Body of pancreas (tissue), 4 donors: ENCODE measurements at regions not wholly inside any gene's neighbourhood (a gene's known extent, or its start where the extent isn't known, plus 50 kb on each side); places are given as distances from the start of the nearest gene placed in this dataset.

Experiments used
- ATAC-seq: fragments of 150-250 bp; one replicate; pipeline ENCODE4 v1.9.1; 2016
- DNase-seq, 4 donors: peaks; one replicate each; pipeline ENCODE4 v3.0.0-alpha.2; 2019
- H3K27ac ChIP-seq, 4 donors: fragments of 200-600 bp; sonication (generic); 1 replicate in 3 of 4; 2 replicates in 1 of 4; pipeline versions ENCODE4 v1.5.1 to v1.6.1; 2016 to 2019; ENCODE audit warnings: mild to moderate bottlenecking in 1 of 4, mixed read lengths in 1 of 4, moderate library complexity in 1 of 4
- H3K27me3 ChIP-seq, 2 donors: fragments of 200-600 bp; sonication (generic); one replicate each; pipeline ENCODE4 v1.6.0; 2016; ENCODE audit warnings: mild to moderate bottlenecking in 1 of 2
- H3K36me3 ChIP-seq, 2 donors: fragments of 200-600 bp; sonication (generic); replicated peaks in 1 of 2; 2 replicates each; pipeline ENCODE4 v1.5.1; 2016; ENCODE audit warnings: low read depth in 2 of 2; ENCODE audit not compliant: insufficient read depth in 1 of 2
- H3K4me1 ChIP-seq: fragments of 200-600 bp; sonication (generic); one replicate; pipeline ENCODE4 v1.6.0; 2016
- H3K4me3 ChIP-seq, 2 donors: fragments of 200-600 bp; sonication (generic); 1 replicate in 1 of 2; 2 replicates in 1 of 2; pipeline ENCODE4 v1.5.1; 2016 to 2019
- H3K9me3 ChIP-seq, 3 donors: fragments of 200-600 bp; sonication (generic); 1 replicate in 2 of 3; 2 replicates in 1 of 3; pipeline ENCODE4 v1.5.1; 2016
- POLR2A ChIP-seq, 3 donors: fragments of 450-650 bp; IDR thresholded peaks; one replicate each; pipeline ENCODE4 v1.6.1; 2016; ENCODE audit warnings: antibody characterized with exemption in 3 of 3, mild to moderate bottlenecking in 2 of 3
- WGBS, 2 donors: methylation state at CpG; one replicate each; pipeline ENCODE4 v1.1.5; 2017; 5-methylcytosine and 5-hydroxymethylcytosine counted together
- intact Hi-C: fragments of 100-400 bp; cut with DNase I; formaldehyde crosslinking; loops from one replicate; pipeline ENCODE4 v1.15.1; 2023
- TF ChIP-seq, protein P1 (sequence below), 7 experiments: fragments of 450-650 bp in 4 of 7; fragments of 200-600 bp in 3 of 7; sonication (generic) in 3 of 7; IDR thresholded peaks; one replicate each; pipeline ENCODE4 v1.5.1; 2016 to 2019; ENCODE audit warnings: antibody characterized with exemption in 7 of 7

DNA sequence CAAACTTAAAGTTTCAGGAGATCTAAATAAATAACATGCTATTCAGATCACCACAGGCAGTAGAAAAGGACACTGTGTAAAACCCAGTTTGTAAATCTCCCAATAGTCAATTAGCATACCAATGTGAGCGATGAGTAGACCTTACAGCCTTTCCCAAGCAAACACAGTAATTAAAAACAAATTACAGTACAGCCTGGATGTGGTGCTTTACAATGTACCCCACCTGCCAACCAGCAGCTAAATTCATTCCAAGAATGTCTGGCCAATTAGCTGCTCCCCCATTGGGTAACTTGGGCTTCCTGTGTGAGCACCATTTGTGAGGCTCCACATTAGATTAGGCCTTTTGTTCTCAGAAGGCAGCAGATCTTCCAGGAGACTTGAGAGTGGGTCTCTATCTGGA, 635.0 kb downstream of the TBL1XR1 start:
- Histone ChIP-seq H3K36me3 (no peaks in the 10 kb centered on the region), H3K27ac (no peak overlapping the region), H3K27me3 (no peaks in the 10 kb centered on the region), H3K9me3 (no peaks in the 10 kb centered on the region), H3K4me1 (no peaks in the 10 kb centered on the region), H3K4me3 (no peak overlapping the region)
- WGBS, 2 donors = 92 to 95% methylated on average over 1 of the region's 1 CpG
- ATAC-seq (no peak), DNase-seq (no peak)
- intact Hi-C loops = no loop called here
- TF ChIP-seq, protein P1, sequence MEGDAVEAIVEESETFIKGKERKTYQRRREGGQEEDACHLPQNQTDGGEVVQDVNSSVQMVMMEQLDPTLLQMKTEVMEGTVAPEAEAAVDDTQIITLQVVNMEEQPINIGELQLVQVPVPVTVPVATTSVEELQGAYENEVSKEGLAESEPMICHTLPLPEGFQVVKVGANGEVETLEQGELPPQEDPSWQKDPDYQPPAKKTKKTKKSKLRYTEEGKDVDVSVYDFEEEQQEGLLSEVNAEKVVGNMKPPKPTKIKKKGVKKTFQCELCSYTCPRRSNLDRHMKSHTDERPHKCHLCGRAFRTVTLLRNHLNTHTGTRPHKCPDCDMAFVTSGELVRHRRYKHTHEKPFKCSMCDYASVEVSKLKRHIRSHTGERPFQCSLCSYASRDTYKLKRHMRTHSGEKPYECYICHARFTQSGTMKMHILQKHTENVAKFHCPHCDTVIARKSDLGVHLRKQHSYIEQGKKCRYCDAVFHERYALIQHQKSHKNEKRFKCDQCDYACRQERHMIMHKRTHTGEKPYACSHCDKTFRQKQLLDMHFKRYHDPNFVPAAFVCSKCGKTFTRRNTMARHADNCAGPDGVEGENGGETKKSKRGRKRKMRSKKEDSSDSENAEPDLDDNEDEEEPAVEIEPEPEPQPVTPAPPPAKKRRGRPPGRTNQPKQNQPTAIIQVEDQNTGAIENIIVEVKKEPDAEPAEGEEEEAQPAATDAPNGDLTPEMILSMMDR (IDR thresholded peaks at IDR 0.05) = no peak
- TF ChIP-seq POLR2A (IDR thresholded peaks at IDR 0.05) = no peak

DNA sequence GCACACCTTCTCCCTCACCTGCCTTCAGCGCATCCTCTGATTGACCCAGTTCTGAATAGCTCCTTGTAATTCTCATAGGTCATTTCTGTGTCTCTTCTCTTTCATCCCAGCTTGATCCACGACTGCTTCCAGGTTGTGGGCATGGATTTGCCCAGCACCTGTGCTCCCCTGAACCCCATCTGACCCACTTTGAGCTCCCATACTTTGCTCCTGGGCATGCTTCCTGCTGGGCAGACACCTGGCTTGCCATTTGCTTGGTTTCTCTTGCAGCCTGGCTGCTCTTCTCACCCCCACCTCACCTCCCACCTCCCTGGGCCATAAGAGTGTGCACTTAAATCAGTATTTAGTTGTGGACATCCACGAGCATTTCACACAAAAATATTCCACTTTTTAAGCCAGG, 635.5 kb downstream of the TBL1XR1 start:
- H3K4me1 ChIP-seq = no peaks in the 10 kb centered on the region
- TF ChIP-seq POLR2A (IDR thresholded peaks at IDR 0.05) = no peak
- TF ChIP-seq, protein P1 (IDR thresholded peaks at IDR 0.05) = no peak
- no peak overlapping the region for H3K27ac ChIP-seq
- no peak for ATAC-seq
- intact Hi-C loops = no loop called here
- H3K9me3 ChIP-seq = no peaks in the 10 kb centered on the region
- DNase-seq = no peak
- WGBS, 2 donors = 51 to 54% methylated on average over 3 of the region's 3 CpGs
- no peaks in the 10 kb centered on the region for H3K27me3 ChIP-seq
- H3K36me3 ChIP-seq = no peaks in the 10 kb centered on the region
- no peak overlapping the region for H3K4me3 ChIP-seq

DNA sequence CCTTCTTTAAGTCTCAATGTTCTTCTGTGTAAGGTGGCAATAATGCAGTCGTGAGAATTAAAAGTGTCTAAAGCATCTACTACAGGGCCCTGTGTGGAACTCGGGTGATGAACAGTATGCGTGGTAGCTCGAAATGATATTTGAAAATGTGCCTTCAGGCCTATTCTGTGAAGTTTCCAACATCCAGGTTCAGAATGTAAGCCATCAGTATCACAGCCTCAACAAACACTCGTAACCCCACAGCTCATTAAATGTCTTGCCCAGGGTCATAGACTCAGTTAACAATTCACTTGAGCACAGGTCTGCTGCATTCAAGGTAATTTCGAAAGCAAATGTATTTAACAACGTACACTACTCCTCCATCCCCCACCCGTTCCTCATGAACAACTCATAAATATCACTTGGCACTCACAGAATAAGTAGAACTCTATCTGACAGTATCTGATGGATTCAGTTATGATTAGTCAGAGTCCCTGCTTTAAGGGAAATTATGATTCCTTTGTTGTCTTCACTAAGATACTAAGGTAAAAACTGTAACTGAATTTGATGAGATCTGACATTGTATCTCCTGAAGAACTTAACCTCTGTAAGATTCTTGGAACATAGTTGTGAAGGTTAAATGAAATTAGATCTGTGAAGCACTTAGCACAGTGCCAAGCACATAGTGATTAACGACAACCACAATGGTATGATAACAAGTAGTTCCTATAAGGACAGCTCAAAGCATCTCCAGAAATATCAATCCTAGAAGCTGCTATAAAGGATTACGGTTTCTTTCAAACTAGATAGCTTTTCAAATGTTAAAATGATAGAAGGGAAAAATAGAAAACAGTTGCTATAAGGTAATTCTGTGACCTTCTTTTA, 642.3 kb downstream of the TBL1XR1 start:
- no peak overlapping the region for H3K27ac ChIP-seq
- no peak for ATAC-seq
- 60 to 70% methylated on average over 10 of the region's 10 CpGs for WGBS, 2 donors
- intact Hi-C loops = no loop called here
- no peaks in the 10 kb centered on the region for H3K27me3 ChIP-seq
- TF ChIP-seq POLR2A (IDR thresholded peaks at IDR 0.05) = no peak
- TF ChIP-seq, protein P1 (IDR thresholded peaks at IDR 0.05) = no peak
- no peaks in the 10 kb centered on the region for H3K36me3 ChIP-seq
- H3K4me1 ChIP-seq = no peaks in the 10 kb centered on the region
- no peak overlapping the region for H3K4me3 ChIP-seq
- H3K9me3 ChIP-seq = no peaks in the 10 kb centered on the region
- DNase-seq = no peak

DNA sequence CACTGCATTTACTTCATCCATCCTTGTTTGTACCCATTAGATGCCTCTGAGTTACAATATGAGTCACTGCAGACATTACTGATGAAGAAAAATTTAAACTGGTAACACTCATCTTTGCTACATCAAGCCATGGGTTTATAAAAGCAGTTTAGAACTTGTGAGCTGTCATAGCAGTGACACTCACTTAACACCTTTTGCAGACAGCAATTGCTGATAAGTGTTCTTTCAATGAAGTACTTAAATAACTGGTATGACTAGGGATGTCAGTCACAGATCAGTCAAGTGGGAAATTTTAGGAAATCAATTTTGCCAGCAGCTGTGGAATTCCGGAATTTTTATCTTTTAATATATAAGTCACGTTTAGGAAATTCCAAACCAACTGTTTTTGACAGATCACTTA, 643.0 kb downstream of the TBL1XR1 start:
- Histone ChIP-seq H3K9me3 (no peaks in the 10 kb centered on the region), H3K4me3 (no peak overlapping the region), H3K4me1 (no peaks in the 10 kb centered on the region), H3K36me3 (no peaks in the 10 kb centered on the region), H3K27ac (no peak overlapping the region), H3K27me3 (no peaks in the 10 kb centered on the region)
- intact Hi-C loops = no loop called here
- no peak for TF ChIP-seq POLR2A (IDR thresholded peaks at IDR 0.05)
- TF ChIP-seq, protein P1 (IDR thresholded peaks at IDR 0.05) = no peak
- DNase-seq = no peak
- WGBS, 2 donors = 18 to 23% methylated on average over 2 of the region's 2 CpGs
- ATAC-seq = no peak

DNA sequence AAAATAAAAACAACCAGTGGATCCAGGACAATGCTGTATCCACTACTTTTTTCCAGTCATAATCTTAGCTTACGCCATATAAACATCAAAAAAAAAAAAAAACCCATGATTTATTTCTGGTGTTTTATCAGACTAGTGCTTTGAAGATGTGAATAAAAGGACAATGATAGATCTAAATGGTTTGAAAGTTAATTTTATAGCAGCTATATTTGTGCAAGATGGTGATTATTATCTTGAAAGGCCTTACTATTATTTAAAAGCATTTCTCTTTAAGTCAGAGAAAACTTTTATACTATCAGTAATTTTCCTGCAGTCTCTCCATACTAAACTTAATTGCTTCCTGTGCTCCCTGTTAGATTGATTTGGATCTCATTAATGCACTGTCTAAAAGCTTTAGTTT, 670.3 kb downstream of the TBL1XR1 start:
- no peak overlapping the region for H3K4me3 ChIP-seq
- intact Hi-C loops = no loop called here
- no peak overlapping the region for H3K27ac ChIP-seq
- H3K9me3 ChIP-seq = peaks cover 0 to 4% (median 0%) of the 10 kb centered on the region in 3 donors
- TF ChIP-seq, protein P1 (IDR thresholded peaks at IDR 0.05) = no peak
- no peak for TF ChIP-seq POLR2A (IDR thresholded peaks at IDR 0.05)
- no peaks in the 10 kb centered on the region for H3K4me1 ChIP-seq
- DNase-seq (no peak), ATAC-seq (no peak)
- no peaks in the 10 kb centered on the region for H3K36me3 ChIP-seq
- H3K27me3 ChIP-seq = no peaks in the 10 kb centered on the region
- WGBS, 2 donors = 79 to 95% methylated on average over 1 of the region's 1 CpG
